Activated T-cell treated with anti-CD3 and anti-CD28 coated beads, Interleukin-2, amount 50 U/mL, for 72 hours (primary cell): ENCODE measurements at regions not wholly inside any gene's neighbourhood (a gene's known extent, or its start where the extent isn't known, plus 50 kb on each side); places are given as distances from the start of the nearest gene placed in this dataset.

Source experiments
- ATAC-seq, 2 donors: fragments of 150-1000 bp; cut with Tn5 transposase; replicated peaks in 1 of 2; 2 replicates each; pipeline ENCODE4 v1.10.0; 2021; ENCODE audit warnings: moderate library complexity in 2 of 2, mild to moderate bottlenecking in 1 of 2
- DNase-seq, 2 donors: peaks; one replicate each; pipeline ENCODE4 v3.0.0; 2021 to 2022; ENCODE audit warnings: mixed read lengths in 1 of 2
- H3K27ac Mint-ChIP-seq: one replicate; pipeline ENCODE4 v1.8.0; 2022; ENCODE audit warnings: mild to moderate bottlenecking, moderate library complexity, mixed read lengths
- H3K27me3 Mint-ChIP-seq: one replicate; pipeline ENCODE4 v1.8.0; 2022; ENCODE audit warnings: low read depth, mixed read lengths
- H3K36me3 Mint-ChIP-seq, 2 donors: one replicate each; pipeline ENCODE4 v1.8.0; 2022; ENCODE audit warnings: mixed read lengths in 2 of 2, mild to moderate bottlenecking in 1 of 2; ENCODE audit not compliant: insufficient read depth in 2 of 2
- H3K4me1 Mint-ChIP-seq: one replicate; pipeline ENCODE4 v1.8.0; 2022; ENCODE audit warnings: low read depth, mixed read lengths
- H3K4me3 Mint-ChIP-seq, 2 donors: one replicate each; pipeline ENCODE4 v1.8.0; 2022; ENCODE audit warnings: mild to moderate bottlenecking in 2 of 2, mixed read lengths in 2 of 2, moderate library complexity in 2 of 2
- H3K9me3 Mint-ChIP-seq, 2 donors: one replicate each; pipeline ENCODE4 v1.8.0; 2022; ENCODE audit warnings: mixed read lengths in 2 of 2

GRCh38 chr20:51198238-51198637 is 175.3 kb upstream of the KCNG1 start:
- Mint-ChIP-seq H3K4me3 (no peak overlapping the region), H3K27ac (no peak overlapping the region), H3K36me3 (no peaks in the 10 kb centered on the region), H3K9me3 (no peaks in the 10 kb centered on the region), H3K27me3 (peaks cover 34% of the 10 kb centered on the region), H3K4me1 (no peaks in the 10 kb centered on the region)
- DNase-seq, result no peak
- ATAC-seq, result no peak

- no peak overlapping the region for H3K4me3 Mint-ChIP-seq
- H3K4me1 Mint-ChIP-seq, result no peaks in the 10 kb centered on the region
- H3K36me3 Mint-ChIP-seq, result no peaks in the 10 kb centered on the region
- H3K27ac Mint-ChIP-seq, result no peak overlapping the region
- H3K9me3 Mint-ChIP-seq, result no peaks in the 10 kb centered on the region
- peaks cover 30% of the 10 kb centered on the region for H3K27me3 Mint-ChIP-seq
- DNase-seq (no peak), ATAC-seq (no peak)
Observed at GRCh38 chr20:51196991-51197651, 174.2 kb upstream of the KCNG1 start.

GRCh38 chr20:51195990-51196389 is 173.1 kb upstream of the KCNG1 start:
- no peak overlapping the region for H3K27ac Mint-ChIP-seq
- ATAC-seq, result peak in 1 of 2 donors; percentile 9
- peaks cover 28% of the 10 kb centered on the region for H3K27me3 Mint-ChIP-seq
- no peak overlapping the region for H3K4me3 Mint-ChIP-seq
- H3K4me1 Mint-ChIP-seq, result no peaks in the 10 kb centered on the region
- no peak for DNase-seq
- H3K9me3 Mint-ChIP-seq, result no peaks in the 10 kb centered on the region
- H3K36me3 Mint-ChIP-seq, result no peaks in the 10 kb centered on the region

GRCh38 chr20:51195419-51195901 is 172.6 kb upstream of the KCNG1 start:
- H3K27ac Mint-ChIP-seq, result no peak overlapping the region
- H3K9me3 Mint-ChIP-seq, result no peaks in the 10 kb centered on the region
- ATAC-seq (peak in 1 of 2 donors; percentile 55), DNase-seq (no peak)
- peaks cover 28% of the 10 kb centered on the region for H3K27me3 Mint-ChIP-seq
- H3K36me3 Mint-ChIP-seq, result no peaks in the 10 kb centered on the region
- H3K4me3 Mint-ChIP-seq, result no peak overlapping the region
- no peaks in the 10 kb centered on the region for H3K4me1 Mint-ChIP-seq

GRCh38 chr20:51193066-51193772 is 170.3 kb upstream of the KCNG1 start:
- H3K36me3 Mint-ChIP-seq, result no peaks in the 10 kb centered on the region
- DNase-seq, result no peak
- H3K27me3 Mint-ChIP-seq, result peaks cover 16% of the 10 kb centered on the region
- H3K27ac Mint-ChIP-seq, result no peak overlapping the region
- no peaks in the 10 kb centered on the region for H3K4me1 Mint-ChIP-seq
- H3K9me3 Mint-ChIP-seq, result no peaks in the 10 kb centered on the region
- no peak overlapping the region for H3K4me3 Mint-ChIP-seq
- ATAC-seq, result no peak

GRCh38 chr20:51190783-51191180 is 167.9 kb upstream of the KCNG1 start:
- Mint-ChIP-seq H3K4me3 (no peak overlapping the region), H3K9me3 (no peaks in the 10 kb centered on the region), H3K27ac (no peak overlapping the region), H3K27me3 (peaks cover 20% of the 10 kb centered on the region), H3K36me3 (no peaks in the 10 kb centered on the region), H3K4me1 (no peaks in the 10 kb centered on the region)
- DNase-seq, result no peak
- no peak for ATAC-seq

DNA sequence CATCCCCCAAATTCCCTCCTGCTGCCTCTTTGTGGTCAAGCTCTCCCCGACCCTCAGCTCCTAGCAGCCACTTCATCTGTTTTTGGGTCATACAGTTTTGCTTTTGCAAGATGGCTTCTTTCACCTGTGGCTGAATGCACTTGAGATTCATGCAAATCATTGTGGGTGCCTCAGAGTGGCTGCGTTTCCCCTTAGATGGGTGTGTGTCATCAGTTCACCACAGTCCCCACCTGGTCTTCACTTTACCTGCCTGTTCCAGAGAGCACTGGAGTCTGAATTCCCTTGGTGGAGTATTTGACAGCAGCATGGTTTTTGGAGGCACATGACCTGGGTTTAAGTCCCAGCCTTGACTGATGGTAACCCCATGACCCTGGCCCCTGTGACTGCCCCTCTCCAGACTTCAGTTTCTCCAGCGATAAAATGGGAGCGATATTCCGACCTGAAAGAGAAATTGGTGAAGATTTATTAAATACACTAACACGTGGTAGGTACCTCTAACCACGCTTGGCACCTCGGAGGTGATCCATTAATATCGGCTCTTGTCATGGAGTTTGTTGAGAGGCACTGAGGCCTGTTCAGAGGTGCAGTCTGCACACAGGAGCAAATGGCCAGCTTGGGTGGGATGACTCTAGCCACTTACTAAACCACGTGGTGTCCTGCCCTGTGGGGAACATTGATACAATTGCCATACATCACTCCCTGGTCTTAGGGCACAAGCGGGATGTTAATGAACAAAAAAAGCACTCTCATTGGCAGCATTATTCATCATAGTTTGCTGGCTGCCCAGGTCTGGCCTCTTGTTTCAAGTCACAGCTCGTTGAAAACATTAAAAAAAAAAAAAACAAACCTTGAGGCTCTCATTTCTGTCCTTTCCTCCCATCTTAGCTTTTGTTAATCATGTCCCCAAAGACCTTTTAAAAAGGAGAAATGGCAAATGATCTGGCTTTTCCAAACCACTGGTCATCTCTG is 167.2 kb upstream of the KCNG1 start:
- H3K4me3 Mint-ChIP-seq, result no peak overlapping the region
- ATAC-seq, result no peak
- peaks cover 20% of the 10 kb centered on the region for H3K27me3 Mint-ChIP-seq
- H3K9me3 Mint-ChIP-seq, result no peaks in the 10 kb centered on the region
- no peaks in the 10 kb centered on the region for H3K36me3 Mint-ChIP-seq
- no peaks in the 10 kb centered on the region for H3K4me1 Mint-ChIP-seq
- no peak overlapping the region for H3K27ac Mint-ChIP-seq
- no peak for DNase-seq

- Mint-ChIP-seq H3K4me3 (no peak overlapping the region), H3K9me3 (no peaks in the 10 kb centered on the region), H3K27ac (no peak overlapping the region), H3K36me3 (no peaks in the 10 kb centered on the region), H3K4me1 (no peaks in the 10 kb centered on the region), H3K27me3 (peaks cover 20% of the 10 kb centered on the region)
- no peak for ATAC-seq
- DNase-seq, result no peak
Observed at GRCh38 chr20:51188941-51189340, 166.0 kb upstream of the KCNG1 start.

DNA sequence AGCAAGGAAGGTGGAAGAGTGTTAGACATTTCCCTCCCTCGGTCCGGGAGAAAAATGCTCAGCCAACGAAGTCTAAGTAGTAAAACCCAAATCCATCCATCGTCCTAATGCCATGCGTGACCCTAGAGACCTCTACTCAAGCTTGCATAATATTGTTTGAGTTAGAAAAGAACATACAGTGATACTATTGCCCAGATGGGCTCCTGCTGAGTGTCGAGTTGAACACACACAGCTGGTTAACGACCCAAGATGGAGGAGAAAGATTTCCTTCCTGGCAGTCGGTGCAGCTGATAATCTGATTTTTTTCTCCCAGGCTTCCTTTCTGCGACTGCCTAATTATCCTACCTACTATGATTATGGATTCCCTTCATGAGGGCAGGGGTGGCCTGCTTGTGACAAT is 164.4 kb upstream of the KCNG1 start:
- DNase-seq (no peak), ATAC-seq (no peak)
- Mint-ChIP-seq H3K4me1 (no peaks in the 10 kb centered on the region), H3K36me3 (no peaks in the 10 kb centered on the region), H3K9me3 (no peaks in the 10 kb centered on the region), H3K27me3 (peaks cover 20% of the 10 kb centered on the region), H3K4me3 (no peak overlapping the region), H3K27ac (no peak overlapping the region)

- Mint-ChIP-seq H3K36me3 (no peaks in the 10 kb centered on the region), H3K27me3 (peaks cover 31% of the 10 kb centered on the region), H3K4me1 (no peaks in the 10 kb centered on the region), H3K4me3 (no peak overlapping the region), H3K27ac (no peak overlapping the region), H3K9me3 (no peaks in the 10 kb centered on the region)
- no peak for DNase-seq
- ATAC-seq, result no peak
Observed at GRCh38 chr20:51185861-51186260, 163.0 kb upstream of the KCNG1 start.

- H3K36me3 Mint-ChIP-seq, result no peaks in the 10 kb centered on the region
Observed at GRCh38 chr20:51185277-51185676, 162.4 kb upstream of the KCNG1 start.

DNA sequence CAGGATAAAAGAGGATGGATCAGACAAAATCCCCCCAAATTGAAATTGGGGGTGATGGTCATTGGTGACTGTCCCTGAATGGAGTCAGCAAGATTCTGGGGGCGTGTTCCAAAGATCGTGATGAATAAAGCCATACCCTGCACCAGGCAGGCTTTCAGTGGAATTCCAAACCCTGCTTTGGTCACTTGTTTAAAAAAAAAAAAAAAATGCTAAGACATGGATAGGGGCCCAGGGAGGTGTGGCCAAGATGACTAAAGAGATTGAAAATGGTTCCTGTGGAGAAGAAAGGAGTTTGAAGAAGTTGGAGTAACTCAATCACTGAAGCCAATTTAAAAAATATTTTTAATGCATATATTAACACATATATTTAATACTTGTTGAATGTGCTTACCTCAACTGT is 161.4 kb upstream of the KCNG1 start:
- no peak for ATAC-seq
- Mint-ChIP-seq H3K36me3 (no peaks in the 10 kb centered on the region), H3K4me3 (no peak overlapping the region)

More at GRCh38 chr20:51185277-51185676, 162.4 kb upstream of the KCNG1 start:
- ATAC-seq, result no peak
- DNase-seq, result no peak
- H3K4me3 Mint-ChIP-seq, result no peak overlapping the region
- no peaks in the 10 kb centered on the region for H3K9me3 Mint-ChIP-seq
- H3K4me1 Mint-ChIP-seq, result no peaks in the 10 kb centered on the region
- no peak overlapping the region for H3K27ac Mint-ChIP-seq
- H3K27me3 Mint-ChIP-seq, result peaks cover 35% of the 10 kb centered on the region

GRCh38 chr20:51183451-51183850 is 160.5 kb upstream of the KCNG1 start:
- Mint-ChIP-seq H3K27ac (no peak overlapping the region), H3K4me3 (no peak overlapping the region), H3K9me3 (no peaks in the 10 kb centered on the region), H3K36me3 (no peaks in the 10 kb centered on the region), H3K4me1 (no peaks in the 10 kb centered on the region), H3K27me3 (peaks cover 51% of the 10 kb centered on the region)
- ATAC-seq (no peak), DNase-seq (no peak)

More for the DNA sequence above, 161.4 kb upstream of the KCNG1 start:
- H3K4me1 Mint-ChIP-seq, result no peaks in the 10 kb centered on the region
- DNase-seq, result no peak
- H3K9me3 Mint-ChIP-seq, result no peaks in the 10 kb centered on the region
- H3K27me3 Mint-ChIP-seq, result peaks cover 45% of the 10 kb centered on the region
- peak overlapping the region; percentile 34 for H3K27ac Mint-ChIP-seq
